ENCODE measurements at regions not wholly inside any gene's neighbourhood (a gene's known extent, or its start where the extent isn't known, plus 50 kb on each side); places are given as distances from the start of the nearest gene placed in this dataset.

DNA sequence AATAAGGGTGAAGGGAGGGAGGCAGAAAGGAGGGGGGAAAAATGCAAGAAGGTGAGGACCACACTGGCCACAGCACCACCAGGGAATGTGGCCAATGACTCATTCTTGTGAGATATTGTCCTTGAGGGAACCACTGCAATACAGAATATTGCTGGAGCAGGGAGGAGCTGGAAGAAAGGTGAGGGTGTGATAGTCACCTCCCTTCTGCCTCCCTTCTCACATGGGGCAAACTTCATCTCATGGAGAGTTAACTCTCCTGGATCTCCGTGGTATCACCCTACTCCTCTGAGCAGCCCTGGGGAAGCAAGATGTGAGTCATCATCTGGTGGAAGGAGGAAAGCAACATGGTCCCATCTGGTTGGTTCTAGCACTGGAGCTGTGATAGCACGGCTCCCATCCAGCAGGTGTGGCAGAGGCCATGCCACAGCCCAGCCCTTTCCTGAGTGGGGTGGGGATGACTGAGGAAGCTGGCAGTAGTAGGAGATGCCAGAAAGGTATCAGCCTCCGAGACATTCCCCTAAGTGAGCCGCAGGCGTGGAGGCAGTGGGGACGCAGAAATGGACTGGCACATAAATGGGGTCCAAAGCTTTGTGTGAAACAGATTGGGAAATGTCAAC is 115.9 kb upstream of the LPP start:
- no peak for DNase-seq (ENCODE audit: low spot score)

DNA sequence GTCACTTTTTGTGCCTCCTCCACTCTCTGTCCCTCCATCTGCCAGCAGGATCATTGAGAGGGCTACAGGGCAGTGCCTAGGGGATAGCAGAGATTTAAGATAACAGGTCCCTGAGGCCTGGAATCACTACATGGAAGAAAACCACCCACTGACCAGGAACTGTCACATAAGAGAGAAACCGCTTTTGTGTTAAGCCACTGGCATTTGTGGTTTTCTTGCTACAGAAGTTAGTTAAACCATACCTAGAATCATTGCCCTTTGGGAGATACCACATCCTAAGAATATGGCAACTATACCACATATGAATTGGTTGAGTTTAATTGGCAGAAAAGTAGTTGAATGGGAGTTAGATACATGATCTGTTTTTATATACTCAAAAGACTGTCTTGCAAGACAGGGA is 112.8 kb upstream of the LPP start:
- no peak for DNase-seq (ENCODE audit: low spot score)

DNA sequence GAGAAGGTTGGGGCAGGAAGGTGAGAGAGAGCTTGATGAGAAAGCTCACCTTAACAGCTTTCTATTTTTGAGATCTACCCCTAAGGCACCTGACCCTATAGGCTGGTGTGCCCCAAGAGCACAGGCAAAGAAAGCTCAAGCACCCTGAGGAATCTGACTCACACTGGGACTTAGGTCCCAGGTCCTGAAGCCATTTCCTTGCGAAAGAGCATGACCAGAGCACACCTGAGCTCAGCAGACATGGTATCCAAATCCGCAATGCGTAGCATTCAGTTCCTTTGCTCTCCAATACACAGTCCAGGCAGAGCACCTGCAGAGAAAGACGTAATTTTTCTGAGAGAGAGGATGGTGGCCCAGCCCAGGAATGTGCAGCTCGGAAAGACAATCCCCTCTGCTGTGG is 112.1 kb upstream of the LPP start:
- no peak for DNase-seq (ENCODE audit: low spot score)

DNA sequence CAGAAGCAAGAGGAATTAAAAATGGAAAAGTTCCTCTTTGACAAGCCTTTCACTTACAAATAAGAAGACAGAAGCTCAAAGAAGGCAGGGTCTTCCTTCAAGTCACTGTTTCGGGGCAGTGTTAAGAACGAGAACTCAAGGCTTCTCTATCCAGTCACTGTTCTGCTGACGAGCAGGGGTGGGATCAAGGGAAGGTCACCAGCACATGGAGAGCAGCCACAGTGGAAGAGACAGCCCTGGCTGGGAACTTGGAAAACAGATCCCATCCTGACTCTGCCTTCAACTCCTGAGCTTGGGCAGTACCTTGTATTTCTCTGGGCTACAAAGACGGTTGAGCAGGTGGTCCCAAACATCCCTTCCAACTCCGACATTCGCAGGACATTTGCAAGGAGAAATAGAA is 111.5 kb upstream of the LPP start:
- DNase-seq (ENCODE audit: low spot score), result no peak

DNA sequence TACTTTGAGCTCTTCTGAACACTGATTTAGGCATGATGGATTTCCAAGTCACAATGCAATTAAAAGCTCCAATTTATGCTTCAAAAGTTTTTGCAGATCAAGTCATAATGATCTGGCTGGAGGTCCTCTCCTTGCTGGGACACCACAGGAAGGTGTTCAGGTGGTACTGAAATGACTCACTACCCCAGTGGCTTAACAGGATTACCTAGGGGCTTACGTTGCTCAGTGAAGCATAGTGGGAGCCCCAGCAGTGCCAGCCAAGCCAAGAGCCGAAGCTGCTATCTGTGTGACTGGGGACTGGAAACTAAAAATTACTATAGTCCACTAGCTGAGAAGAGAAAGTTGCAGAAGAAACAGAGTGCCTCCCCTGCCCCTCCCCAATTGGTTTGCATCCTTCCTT is 110.1 kb upstream of the LPP start:
- DNase-seq (ENCODE audit: low spot score), result no peak

DNA sequence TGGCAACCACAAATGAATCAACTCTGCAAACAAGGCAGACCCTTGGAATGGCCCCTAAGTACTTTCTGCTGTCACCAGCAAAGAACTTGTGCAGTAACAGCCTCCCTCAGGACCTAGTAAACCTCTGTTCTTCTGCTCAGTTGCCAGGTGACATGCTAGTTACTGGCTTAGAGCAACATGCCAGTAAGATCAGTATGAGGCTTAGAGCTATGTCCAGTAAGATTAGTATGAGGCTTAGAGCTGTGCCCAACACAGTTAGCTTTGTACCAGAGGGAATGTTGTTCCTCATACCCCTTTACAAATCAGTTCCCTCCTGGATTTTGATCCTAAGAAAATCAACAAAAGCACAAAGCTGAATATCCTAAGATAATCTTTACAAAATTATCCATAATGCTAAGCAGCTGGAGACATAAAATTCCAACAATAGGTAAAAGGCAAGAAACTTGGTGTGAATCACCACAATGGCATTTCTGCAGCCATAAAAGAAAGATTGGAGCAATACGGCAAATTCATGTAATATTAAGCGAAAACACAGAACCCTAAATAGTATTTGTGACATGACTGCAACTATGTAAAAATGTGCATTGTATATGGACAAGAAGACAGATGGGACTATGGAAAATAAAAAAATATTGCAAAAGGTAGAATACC is 107.3 kb upstream of the LPP start:
- no peak for DNase-seq (ENCODE audit: low spot score)

DNA sequence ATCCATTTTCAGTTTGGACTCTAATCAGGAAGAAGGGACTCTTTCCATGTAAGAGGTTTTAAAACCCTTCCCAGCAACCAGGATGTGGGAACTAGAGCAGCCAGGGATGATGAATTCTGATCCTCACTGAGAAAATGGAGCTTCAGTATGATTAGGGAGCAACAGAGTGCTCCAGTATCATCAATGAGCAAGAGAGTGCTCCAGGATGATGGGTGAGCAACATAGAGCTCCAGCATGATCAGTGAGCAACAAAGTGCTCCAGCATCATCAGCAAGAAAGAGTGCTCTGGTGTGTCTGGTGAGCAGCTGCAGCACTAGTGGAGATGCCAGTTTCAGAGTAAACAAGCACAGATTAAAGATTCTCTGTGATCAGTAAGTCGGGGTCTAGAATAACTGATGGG is 106.4 kb upstream of the LPP start:
- no peak for DNase-seq (ENCODE audit: low spot score)

DNA sequence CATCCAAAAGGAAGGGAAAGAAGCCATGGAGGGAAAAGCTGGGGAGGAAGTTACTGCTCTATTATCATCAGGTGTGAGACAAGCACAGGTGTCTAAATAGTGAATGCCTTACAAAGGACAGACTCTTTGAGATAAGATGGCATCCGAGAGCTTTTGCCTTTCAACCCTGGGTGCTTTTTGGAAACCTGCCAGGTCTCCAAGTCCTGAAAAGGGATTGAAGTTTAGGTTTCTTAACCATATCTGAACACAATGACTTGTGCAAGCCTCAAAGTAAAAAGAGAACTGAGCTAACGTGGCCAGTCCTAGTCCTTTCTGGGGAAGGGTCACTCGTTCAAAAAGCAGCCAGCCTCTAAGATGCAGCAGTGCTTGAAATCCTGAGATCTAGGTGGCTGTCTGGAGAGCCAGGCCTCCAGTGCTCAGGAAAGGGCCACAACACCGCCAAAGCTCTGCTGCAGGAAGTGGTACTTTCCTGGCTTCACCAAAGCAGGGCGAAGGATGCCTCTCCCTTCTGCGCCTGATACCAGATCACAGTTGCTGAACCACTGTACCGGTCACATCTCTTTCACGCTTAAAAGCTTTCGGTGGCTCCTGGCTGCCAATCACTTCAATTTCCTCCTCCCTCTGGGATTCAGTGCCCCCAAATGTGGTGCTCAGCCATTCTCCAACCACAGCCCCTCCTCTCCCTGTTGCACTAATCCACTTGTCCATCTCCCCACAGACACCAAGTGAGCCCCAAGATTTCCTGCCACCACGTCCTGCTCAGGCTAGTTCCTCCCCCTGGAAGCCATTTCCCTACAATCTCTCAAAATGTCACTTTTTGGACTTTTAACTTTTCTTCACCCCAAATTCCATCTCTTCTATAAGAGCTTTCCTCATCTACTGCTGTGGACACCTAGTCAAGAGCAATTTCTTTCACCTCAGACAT is 104.1 kb upstream of the LPP start:
- no peak for DNase-seq (ENCODE audit: low spot score)

DNA sequence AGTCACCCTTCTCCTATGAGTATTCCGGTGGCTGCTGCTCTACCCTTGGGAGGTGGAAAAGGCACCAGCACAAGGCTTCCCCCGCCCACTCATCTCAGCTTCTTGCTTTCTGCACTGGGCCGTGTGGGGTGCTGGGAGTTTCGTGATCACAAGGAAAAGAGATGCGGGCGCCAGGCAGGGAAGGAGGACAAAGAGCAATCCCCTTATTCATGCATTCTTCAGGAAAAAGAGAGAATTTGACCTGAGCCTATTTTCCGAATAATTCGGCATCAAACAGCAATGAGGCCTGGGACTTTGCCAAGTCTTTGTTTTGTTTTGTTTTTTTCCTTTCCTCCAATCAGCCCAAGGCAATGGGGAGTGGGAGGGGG is 102.2 kb upstream of the LPP start:
- peak; percentile 73 for DNase-seq (ENCODE audit: low spot score)

DNA sequence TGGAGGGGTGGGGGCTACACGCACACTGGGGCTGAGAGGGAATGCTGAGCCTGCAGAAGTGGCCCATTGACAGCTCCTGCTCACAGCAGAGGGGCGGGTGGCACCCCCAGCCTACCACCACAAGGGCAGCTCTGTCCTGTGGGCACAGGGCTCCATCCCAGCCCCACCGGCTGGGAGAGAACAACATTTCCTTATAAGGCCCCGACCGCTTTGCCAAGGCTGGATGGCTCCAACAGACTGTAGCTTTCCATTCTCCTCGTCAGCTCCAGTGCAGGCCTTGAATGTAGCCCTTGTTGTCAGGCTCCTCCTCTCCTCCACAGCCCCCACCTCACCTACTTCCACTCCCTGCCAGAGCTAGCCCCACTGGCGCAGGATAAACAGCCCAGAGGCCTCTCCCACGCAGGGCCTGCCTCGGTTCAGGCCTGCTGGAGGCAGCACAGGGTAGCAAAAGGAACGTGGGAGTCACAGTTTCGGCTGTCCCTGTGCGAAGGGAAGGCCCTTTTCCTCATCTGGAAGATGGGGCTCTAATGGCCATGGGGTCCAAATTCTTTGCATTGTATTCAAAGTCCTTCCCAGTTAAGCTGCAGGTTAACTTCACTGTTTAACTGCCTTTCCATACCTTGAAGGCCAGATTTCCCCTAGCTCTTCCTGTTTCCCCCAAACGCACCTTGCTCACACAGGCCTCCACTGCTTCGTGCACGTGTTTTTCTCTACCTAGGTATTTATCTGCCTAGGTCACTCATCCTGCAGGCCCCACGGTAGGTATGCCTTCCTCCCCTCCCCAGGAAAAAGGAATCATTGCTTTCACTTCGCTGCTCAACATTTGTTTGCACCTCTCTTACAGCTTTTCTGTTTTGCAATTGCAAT is 101.6 kb upstream of the LPP start:
- peak; percentile 95 for DNase-seq (ENCODE audit: low spot score)

DNA sequence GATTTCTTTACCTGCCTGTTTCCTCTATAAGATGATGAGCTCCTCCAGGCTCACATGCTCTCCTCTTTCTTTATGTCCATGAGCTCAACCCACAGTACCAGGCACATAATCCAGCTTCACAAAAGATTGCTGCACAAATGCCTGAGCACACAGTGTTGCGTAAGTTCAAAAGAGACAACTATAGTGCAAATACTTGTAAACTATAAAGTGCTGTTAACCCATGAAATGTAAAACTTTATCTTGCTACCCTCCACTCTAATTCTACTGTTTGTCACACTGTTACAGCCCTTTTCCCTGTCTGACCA is 101.0 kb upstream of the LPP start:
- DNase-seq (ENCODE audit: low spot score), result no peak

DNA sequence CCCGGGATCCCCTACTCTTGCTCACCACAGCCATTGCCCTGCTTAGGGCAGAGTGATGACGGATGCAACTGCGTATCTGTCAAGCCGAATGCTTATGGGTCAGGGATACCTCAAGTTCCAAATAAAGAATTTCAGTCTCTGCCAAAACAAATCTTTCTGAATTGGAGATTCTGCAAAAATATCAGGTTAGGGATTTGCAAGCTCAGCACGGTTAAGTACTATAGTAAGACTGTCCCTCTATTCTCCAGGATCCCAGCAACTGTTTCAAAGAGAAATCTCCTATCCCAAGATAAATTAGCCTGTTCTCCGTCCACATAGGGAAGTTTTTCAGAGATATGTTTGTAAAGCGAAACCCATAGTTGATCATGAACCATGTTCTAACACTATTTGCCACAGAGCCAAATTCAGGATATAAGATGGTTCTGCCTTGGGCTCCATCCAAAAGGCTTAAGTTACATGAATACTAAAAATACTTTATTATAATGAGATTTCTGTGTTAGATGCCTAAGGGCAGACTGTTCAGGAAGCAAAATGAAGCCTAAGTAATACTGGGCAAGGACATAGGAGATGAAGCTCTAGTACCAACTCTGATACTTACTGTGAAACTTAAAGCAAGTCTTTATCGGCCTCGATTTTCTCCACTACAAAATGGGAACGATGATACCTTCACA is 100.1 kb upstream of the LPP start:
- DNase-seq (ENCODE audit: low spot score), result no peak

DNA sequence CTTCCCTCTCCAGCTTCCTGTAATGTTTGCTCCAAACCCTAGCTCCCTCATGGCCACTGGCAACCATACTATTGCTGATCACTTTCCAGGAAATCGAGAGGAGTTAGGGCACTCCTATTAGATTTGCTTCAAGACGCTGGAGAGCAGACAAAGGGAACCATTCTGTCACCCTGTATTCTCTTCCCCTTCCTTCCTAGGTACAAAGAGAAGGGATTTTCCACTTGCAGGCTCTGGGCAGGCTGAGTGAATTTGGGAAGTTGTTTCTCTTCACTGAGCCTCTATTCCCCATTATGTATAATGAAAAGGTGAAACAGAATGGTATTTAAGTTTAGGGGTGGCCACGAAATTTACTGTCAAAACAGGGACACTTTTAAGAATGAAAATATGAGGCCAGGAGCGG is 99.4 kb upstream of the LPP start:
- no peak for DNase-seq (ENCODE audit: low spot score)

DNA sequence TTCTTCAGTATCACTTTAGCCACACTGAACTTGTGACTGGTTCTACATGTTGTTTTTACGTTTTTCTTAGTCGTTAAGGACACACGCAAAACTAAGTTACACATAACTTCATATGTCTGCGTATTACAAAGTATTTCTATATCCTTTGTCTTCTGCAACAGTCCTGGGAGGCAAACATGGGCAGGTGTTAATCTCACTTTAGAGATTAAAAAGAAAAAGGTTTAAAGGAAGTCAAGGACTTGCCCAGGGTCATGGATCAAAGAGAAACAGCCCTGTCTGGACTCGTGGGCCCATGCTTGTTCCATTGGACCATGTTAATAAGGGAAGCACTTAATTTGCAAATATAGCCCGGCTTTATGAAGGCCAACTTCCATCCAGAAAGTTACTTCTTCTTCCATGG is 98.6 kb upstream of the LPP start:
- no peak for DNase-seq (ENCODE audit: low spot score)

DNA sequence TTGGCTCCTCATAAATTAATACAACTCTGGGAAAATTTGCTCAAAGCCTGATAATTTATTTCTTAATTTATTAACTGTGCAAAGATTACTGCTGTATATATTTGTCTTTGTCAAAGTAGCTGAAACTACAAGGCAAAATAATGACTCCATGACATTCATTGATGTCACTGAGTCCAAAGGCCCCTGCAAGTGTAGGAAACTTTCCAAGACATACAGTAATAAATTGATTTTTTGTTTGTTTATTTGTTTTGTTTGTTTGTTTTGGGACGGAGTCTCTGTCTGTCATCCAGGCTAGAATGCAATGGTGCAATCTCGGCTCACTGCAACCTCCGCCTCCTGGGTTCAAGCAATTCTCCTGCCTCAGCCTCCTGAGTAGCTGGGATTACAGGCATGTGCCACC is 96.8 kb upstream of the LPP start:
- no peak for DNase-seq (ENCODE audit: low spot score)

DNA sequence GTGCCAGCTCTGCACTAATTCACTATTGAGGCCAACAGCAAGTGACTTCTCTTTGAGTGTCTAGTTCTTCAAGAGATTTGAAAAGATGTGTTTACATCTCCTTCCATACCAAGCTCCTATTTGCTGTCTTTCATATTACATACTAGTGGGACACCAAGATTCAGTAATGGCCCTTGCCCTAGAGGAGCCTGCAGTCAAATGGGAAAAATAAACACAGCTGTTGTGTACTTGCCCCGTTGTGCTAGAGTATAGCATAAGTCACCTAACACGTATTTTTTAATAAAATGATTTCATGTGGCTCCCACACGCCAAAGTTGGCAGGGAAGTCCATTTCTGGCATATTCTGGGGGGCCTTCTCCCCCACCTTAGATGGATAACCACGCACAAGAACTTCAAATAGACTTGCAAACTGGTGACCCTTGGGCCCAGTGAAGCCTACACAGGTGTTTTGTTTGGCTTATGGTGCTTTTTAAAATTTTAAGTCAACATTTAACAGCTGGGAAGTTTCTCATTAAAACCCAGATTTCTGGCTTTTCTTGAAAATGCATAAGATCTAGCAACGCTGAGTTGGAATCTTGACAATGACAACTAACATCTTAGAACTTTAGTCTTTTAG is 95.3 kb upstream of the LPP start:
- DNase-seq (ENCODE audit: low spot score), result no peak

DNA sequence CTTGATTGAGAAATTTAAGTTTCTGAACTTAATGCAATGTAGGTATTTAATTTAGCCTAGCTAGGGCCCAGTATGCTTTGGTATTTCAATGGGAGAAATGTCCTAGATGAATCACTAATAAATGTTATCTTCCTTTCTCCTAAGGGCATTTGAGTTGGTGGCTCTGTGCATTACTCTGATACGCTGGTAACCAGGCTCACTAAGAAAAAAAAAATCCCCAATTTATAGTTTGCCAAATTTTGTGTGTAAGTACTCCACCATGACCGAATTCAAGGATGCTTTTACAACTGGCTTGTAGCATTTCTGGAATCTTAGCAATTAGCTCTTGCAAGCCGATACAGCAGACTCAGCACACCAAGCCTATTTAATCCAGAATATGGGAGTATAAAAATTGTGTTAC is 94.6 kb upstream of the LPP start:
- DNase-seq (ENCODE audit: low spot score), result no peak

DNA sequence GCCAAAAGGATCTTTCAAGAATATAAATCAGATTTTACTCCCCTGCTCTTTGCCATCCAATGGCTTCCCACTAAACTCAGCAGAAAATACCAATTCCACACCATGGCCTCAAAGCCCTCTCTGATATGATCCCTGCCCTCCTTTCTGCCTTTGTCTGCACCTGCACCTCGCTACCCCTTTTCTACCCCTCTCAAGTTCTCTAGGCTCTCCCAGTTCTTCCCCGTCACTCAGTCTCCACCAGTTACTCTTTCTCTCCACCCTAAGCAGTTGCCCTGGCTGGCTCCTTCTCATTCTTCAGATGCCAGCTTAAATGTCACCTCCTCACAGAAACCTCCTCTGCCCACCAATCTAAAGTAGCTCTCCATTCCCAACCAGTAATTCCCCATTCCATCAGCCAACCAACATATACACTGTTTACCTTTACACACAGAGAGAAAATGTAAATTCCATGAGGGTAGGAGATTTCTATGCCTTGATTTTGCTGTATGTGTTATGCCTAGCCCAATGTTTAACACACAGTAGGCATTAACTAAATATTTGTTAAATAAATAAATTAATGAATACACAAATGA is 93.6 kb upstream of the LPP start:
- DNase-seq (ENCODE audit: low spot score), result no peak

DNA sequence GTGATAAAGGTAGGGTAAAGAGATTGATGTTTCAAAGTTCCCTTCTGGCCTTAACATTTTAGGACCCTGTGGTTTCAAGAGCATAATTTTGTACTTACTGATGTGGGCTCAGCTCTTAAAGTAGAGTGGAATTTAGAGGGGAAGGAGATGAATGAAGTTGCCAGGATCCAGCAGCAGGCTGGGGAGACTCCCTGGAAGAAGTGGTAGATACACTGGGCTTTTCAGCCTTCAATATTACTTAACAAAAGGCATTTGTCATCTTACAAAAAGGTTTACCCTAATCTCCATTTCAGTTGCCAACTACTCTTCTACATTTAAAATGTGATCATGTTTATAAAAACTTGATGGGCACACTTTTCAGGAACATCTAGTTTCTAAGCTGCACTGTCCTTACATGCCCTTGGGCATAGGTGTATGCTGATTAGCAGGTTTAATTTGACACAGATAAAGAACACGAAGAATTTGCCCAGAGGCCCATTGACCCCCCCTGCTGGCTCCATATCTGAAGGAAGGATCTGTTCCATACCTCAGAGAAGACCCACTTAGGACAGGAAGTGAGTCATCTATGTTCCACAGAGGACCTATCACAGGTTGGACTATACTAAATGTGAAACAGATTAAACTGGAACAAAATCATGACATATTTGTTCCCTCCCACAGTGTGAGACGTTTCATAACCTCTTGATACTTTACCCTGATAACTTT is 93.0 kb upstream of the LPP start:
- DNase-seq (ENCODE audit: low spot score), result peak; percentile 97

DNA sequence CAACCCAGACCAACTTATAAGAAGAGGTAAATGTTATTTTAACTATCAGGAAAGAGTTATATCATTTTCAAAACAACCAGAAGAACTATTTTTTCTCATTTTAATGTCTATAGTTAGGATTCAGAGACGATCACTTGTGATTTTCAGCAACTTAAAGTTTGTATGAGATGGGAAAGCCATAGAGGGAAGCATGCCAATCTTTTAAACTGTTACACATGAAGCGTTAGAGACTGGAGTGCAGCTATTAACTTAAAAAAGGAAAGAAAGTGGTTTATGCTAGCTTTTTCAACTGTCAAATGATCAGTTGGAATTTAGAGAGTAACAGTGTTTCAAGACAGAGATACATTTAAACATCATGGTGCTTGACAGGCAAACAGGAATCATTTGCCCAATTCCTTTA is 91.7 kb upstream of the LPP start:
- no peak for DNase-seq (ENCODE audit: low spot score)

Data from COLO829 (cell line).